ENCODE measurements at regions not wholly inside any gene's neighbourhood (a gene's known extent, or its start where the extent isn't known, plus 50 kb on each side); places are given as distances from the start of the nearest gene placed in this dataset.

DNA sequence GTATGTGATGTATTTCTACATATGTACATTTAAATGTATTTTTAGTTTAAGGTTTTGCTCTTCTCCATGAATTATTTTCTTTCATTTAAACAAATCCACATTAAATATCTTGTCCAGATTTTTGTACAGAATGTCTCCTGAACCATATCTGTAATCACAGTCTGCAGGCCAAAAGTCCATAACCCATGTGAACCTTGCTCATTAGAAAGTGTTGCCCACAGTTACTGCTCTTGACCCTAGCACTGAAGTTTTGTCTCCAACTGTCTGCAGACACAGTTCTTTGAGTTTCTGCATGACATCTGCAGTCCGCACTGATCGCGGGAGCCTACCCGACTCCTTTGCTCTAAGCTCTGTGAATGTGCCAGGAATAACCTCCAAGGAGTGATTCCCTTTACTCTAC, 626.2 kb upstream of the SLC10A2 start:
- Histone ChIP-seq H3K36me3 (ENCODE audit: control insufficient read depth, insufficient read depth, low read length, severe bottlenecking) (no peaks in the 10 kb centered on the region), H3K4me1 (ENCODE audit: control insufficient read depth, insufficient read depth, low read length) (no peaks in the 10 kb centered on the region), H3K4me3 (ENCODE audit: low read length) (no peak overlapping the region), H3K9ac (ENCODE audit: low read length) (no peak overlapping the region), H3K9me3 (ENCODE audit: control insufficient read depth, low read length) (no peaks in the 10 kb centered on the region), H3K27me3 (replicated peaks; ENCODE audit: control insufficient read depth, insufficient read depth, low read length) (no peaks in the 10 kb centered on the region)
- DNase-seq (ENCODE audit: low read depth): no peak

DNA sequence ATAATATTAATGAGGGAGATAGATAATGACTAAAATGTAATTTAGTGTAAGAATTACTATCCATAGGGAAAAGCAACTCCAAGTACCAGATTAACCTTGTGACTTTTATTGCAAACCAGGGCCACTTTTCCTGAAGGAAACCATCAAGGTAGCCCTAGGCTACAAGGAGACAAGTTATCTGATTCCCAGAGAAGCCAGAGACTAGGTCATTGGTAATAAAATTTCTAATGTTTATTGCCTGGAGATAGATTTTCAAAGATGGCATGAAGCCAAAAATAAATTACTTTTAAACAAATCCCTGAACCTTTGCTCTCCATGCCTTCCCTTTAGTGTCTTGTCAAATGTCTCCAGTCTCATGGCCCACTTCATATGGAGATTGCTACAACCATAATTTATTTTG, 610.1 kb upstream of the SLC10A2 start:
- Histone ChIP-seq H3K9ac (ENCODE audit: low read length) (no peak overlapping the region), H3K27me3 (replicated peaks; ENCODE audit: control insufficient read depth, insufficient read depth, low read length) (no peaks in the 10 kb centered on the region), H3K4me3 (ENCODE audit: low read length) (no peak overlapping the region)

DNA sequence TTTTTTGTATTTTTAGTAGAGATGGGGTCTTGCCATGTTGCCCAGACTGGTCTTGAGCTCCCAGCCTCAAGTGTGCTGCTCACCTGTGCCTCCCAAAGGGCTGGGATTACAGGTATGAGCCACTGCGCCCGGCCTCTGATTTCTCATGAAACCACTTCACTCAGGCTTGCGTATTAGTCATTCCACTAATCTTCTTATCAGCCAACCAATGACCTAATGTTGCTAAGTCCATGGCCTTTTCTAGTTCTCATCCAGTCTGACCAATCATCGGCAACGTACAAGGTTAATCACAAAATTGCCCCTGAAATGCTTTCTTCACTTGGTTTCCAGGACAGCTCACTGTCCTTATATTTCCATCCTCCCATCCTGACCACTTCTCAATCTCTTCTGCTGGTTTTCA, 605.3 kb upstream of the SLC10A2 start:
- Histone ChIP-seq H3K4me3 (ENCODE audit: low read length) (no peak overlapping the region), H3K4me1 (ENCODE audit: control insufficient read depth, insufficient read depth, low read length) (no peaks in the 10 kb centered on the region), H3K9ac (ENCODE audit: low read length) (no peak overlapping the region), H3K36me3 (ENCODE audit: control insufficient read depth, insufficient read depth, low read length, severe bottlenecking) (no peaks in the 10 kb centered on the region), H3K27me3 (replicated peaks; ENCODE audit: control insufficient read depth, insufficient read depth, low read length) (no peaks in the 10 kb centered on the region), H3K9me3 (ENCODE audit: control insufficient read depth, low read length) (no peaks in the 10 kb centered on the region)
- DNase-seq (ENCODE audit: low read depth): no peak

More for the DNA sequence above, 610.1 kb upstream of the SLC10A2 start:
- Histone ChIP-seq H3K9me3 (ENCODE audit: control insufficient read depth, low read length) (no peaks in the 10 kb centered on the region), H3K4me1 (ENCODE audit: control insufficient read depth, insufficient read depth, low read length) (no peaks in the 10 kb centered on the region), H3K36me3 (ENCODE audit: control insufficient read depth, insufficient read depth, low read length, severe bottlenecking) (no peaks in the 10 kb centered on the region)
- DNase-seq (ENCODE audit: low read depth): no peak

DNA sequence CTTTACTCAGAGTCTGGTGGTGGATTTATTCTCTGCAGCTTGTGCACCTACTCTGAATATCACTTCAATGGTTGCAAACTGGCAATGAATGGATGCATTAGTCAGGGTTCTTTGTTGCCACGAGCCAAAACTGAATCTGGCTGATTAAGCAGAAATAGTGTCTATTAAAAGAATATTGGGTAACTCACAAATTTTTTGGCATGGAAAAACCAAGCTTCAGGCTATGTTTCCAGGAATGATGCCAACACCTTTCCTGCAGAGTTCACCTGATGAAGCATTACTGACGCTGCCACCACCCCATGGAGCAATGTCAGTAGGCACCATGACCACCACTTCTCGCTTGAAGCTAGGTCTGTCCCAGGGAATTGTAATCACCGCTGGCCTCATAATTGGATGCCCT, 597.8 kb upstream of the SLC10A2 start:
- Histone ChIP-seq H3K27me3 (replicated peaks; ENCODE audit: control insufficient read depth, insufficient read depth, low read length) (no peaks in the 10 kb centered on the region), H3K4me1 (ENCODE audit: control insufficient read depth, insufficient read depth, low read length) (no peaks in the 10 kb centered on the region), H3K4me3 (ENCODE audit: low read length) (no peak overlapping the region), H3K36me3 (ENCODE audit: control insufficient read depth, insufficient read depth, low read length, severe bottlenecking) (no peaks in the 10 kb centered on the region), H3K9me3 (ENCODE audit: control insufficient read depth, low read length) (no peaks in the 10 kb centered on the region), H3K9ac (ENCODE audit: low read length) (no peak overlapping the region)
- no peak for DNase-seq (ENCODE audit: low read depth)

DNA sequence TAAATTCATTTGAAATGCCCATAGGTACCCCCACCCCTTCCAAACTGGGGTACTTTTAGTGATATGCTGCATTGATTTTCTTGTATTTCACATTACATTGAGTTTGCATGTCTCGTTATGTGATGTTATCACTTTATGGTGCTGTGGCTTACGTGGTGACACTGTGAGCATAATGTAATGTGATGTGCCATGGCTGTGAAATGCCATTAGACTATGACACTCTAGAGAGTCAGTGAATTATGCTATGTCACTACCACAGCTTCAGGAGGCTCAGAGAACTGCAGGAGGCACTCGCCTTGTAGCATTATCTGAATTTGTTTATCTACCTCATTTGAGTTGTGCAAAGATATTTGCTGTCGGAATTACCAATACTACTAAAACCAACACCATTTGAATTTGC, 590.1 kb upstream of the SLC10A2 start:
- Histone ChIP-seq H3K27me3 (replicated peaks; ENCODE audit: control insufficient read depth, insufficient read depth, low read length) (no peaks in the 10 kb centered on the region), H3K4me3 (ENCODE audit: low read length) (no peak overlapping the region), H3K36me3 (ENCODE audit: control insufficient read depth, insufficient read depth, low read length, severe bottlenecking) (no peaks in the 10 kb centered on the region), H3K4me1 (ENCODE audit: control insufficient read depth, insufficient read depth, low read length) (no peaks in the 10 kb centered on the region), H3K9me3 (ENCODE audit: control insufficient read depth, low read length) (no peaks in the 10 kb centered on the region), H3K9ac (ENCODE audit: low read length) (no peak overlapping the region)
- no peak for DNase-seq (ENCODE audit: low read depth)

DNA sequence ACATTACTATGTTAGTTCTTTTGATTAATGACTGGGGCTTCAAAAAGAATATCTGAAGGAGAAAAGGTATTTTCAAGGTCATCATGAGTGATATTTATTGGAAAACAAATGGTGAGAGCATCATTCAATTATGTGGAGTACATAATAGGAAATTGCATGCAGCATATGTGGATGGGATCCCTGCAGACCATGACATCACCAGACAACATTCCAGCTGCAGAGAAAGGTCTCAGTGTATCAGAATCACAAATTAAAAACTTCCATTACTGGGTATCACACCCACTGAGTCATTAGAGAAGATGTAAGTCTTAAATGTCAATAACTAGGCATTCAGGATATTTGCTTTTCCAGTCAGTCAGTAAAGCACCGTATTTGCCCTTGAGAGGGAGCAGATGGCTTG, 574.4 kb upstream of the SLC10A2 start:
- Histone ChIP-seq H3K36me3 (ENCODE audit: control insufficient read depth, insufficient read depth, low read length, severe bottlenecking) (no peaks in the 10 kb centered on the region), H3K4me1 (ENCODE audit: control insufficient read depth, insufficient read depth, low read length) (no peaks in the 10 kb centered on the region)

DNA sequence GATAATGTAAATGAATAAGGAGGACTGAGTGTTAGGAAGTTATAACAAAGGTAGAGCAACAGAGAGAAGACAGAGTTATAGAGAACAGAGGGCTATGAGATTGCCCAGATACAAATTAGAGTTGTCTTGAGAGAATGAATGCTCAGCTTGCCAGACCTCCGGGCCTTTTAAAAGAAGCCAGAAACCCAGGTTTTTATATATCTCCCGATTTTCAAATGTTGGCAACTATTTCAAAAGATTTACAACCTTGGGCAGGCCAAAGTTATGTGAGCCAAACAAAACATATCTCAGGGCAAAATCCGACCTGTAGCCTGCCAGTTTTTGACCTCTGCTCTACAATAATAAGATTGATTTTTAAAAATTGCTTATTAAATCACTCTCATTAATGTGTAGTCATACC, 573.1 kb upstream of the SLC10A2 start:
- no peaks in the 10 kb centered on the region for H3K4me1 ChIP-seq (ENCODE audit: control insufficient read depth, insufficient read depth, low read length)
- H3K9ac ChIP-seq (ENCODE audit: low read length): no peak overlapping the region
- no peaks in the 10 kb centered on the region for H3K9me3 ChIP-seq (ENCODE audit: control insufficient read depth, low read length)
- DNase-seq (ENCODE audit: low read depth): no peak
- H3K4me3 ChIP-seq (ENCODE audit: low read length): no peak overlapping the region
- no peaks in the 10 kb centered on the region for H3K27me3 ChIP-seq (replicated peaks; ENCODE audit: control insufficient read depth, insufficient read depth, low read length)
- H3K36me3 ChIP-seq (ENCODE audit: control insufficient read depth, insufficient read depth, low read length, severe bottlenecking): no peaks in the 10 kb centered on the region

More for the DNA sequence above, 574.4 kb upstream of the SLC10A2 start:
- Histone ChIP-seq H3K9me3 (ENCODE audit: control insufficient read depth, low read length) (no peaks in the 10 kb centered on the region), H3K9ac (ENCODE audit: low read length) (no peak overlapping the region), H3K4me3 (ENCODE audit: low read length) (no peak overlapping the region), H3K27me3 (replicated peaks; ENCODE audit: control insufficient read depth, insufficient read depth, low read length) (no peaks in the 10 kb centered on the region)
- DNase-seq (ENCODE audit: low read depth): no peak

DNA sequence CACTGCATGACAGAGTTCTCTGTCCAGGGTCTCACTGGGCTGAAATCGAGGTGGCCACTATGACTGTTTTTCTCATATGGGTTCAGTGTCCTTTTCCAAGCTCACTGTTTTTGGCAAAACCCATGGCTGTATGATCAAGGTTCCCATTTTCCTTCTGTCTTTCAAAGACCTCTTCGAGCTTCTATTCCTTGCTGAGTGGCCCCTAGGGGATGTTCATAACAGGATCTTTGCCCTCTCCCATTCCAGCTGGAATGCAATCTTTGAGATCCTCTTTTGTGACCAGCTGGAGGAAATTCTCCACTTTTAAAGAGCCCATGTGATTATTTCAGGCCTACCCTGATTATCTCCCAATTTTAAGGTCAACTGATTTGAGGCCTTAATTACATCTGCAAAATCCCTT, 572.5 kb upstream of the SLC10A2 start:
- no peaks in the 10 kb centered on the region for H3K36me3 ChIP-seq (ENCODE audit: control insufficient read depth, insufficient read depth, low read length, severe bottlenecking)
- no peak for DNase-seq (ENCODE audit: low read depth)
- no peak overlapping the region for H3K9ac ChIP-seq (ENCODE audit: low read length)
- no peaks in the 10 kb centered on the region for H3K9me3 ChIP-seq (ENCODE audit: control insufficient read depth, low read length)
- H3K4me1 ChIP-seq (ENCODE audit: control insufficient read depth, insufficient read depth, low read length): no peaks in the 10 kb centered on the region
- no peaks in the 10 kb centered on the region for H3K27me3 ChIP-seq (replicated peaks; ENCODE audit: control insufficient read depth, insufficient read depth, low read length)
- no peak overlapping the region for H3K4me3 ChIP-seq (ENCODE audit: low read length)

DNA sequence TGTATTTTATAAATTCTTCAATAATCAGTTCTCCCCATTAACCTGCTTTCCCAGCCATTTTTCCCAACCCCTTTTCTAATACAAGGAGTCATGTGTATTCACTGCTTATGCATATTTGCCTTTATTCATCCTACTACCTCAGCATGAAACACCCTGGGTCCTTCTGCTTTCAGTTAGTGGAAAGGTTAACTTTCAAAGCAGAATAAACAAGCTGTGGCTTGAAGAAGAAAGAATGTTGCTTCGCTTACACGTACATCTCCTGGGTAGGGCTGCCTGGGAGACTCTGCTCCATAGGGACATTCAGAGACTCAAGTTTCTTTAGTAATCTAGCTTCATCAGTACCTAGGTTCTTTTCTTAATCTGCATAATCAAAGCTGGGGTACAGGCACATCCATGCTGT, 567.8 kb upstream of the SLC10A2 start:
- H3K4me1 ChIP-seq (ENCODE audit: control insufficient read depth, insufficient read depth, low read length): no peaks in the 10 kb centered on the region
- no peaks in the 10 kb centered on the region for H3K36me3 ChIP-seq (ENCODE audit: control insufficient read depth, insufficient read depth, low read length, severe bottlenecking)
- no peak overlapping the region for H3K4me3 ChIP-seq (ENCODE audit: low read length)
- H3K9me3 ChIP-seq (ENCODE audit: control insufficient read depth, low read length): no peaks in the 10 kb centered on the region
- H3K9ac ChIP-seq (ENCODE audit: low read length): no peak overlapping the region
- H3K27me3 ChIP-seq (replicated peaks; ENCODE audit: control insufficient read depth, insufficient read depth, low read length): no peaks in the 10 kb centered on the region
- no peak for DNase-seq (ENCODE audit: low read depth)

DNA sequence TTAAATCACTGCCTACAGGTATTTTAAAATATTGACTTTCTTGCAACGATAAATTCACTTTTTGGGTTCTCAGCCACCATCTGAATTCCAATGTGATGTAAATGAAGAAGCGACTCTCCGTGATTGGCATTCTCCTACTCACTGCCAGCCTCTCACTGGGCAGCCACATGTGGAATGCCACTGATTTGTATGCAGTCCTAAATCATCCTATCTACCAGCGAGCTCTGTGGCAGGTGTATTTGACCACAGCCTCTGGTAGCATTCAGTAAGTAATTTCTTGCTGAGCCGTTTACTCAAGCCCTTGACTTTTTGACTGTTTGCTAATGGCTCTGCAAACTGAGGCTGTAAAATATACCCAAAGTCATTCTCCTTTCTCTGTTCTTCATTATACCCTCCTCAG, 559.0 kb upstream of the SLC10A2 start:
- Histone ChIP-seq H3K4me1 (ENCODE audit: control insufficient read depth, insufficient read depth, low read length) (no peaks in the 10 kb centered on the region), H3K36me3 (ENCODE audit: control insufficient read depth, insufficient read depth, low read length, severe bottlenecking) (no peaks in the 10 kb centered on the region), H3K27me3 (replicated peaks; ENCODE audit: control insufficient read depth, insufficient read depth, low read length) (no peaks in the 10 kb centered on the region), H3K9ac (ENCODE audit: low read length) (no peak overlapping the region), H3K4me3 (ENCODE audit: low read length) (no peak overlapping the region), H3K9me3 (ENCODE audit: control insufficient read depth, low read length) (no peaks in the 10 kb centered on the region)
- no peak for DNase-seq (ENCODE audit: low read depth)

DNA sequence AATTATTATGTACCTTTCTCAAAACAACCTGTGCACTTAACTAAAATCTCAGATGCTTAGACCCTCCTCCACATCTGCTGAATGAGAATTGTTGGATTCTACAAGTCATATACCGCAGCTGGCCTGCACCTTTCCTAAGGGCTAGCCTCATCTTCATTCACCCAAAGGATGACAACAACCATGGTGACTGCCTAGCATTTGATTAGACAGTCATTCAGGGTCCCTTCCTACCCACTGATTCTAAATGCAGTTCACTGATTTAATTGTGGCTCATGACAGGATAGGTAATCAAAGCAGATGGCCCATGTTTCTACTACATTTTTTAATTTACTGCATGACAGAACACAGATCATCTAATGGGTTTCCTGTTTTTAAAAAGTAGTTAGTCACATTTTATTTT, 551.9 kb upstream of the SLC10A2 start:
- H3K4me1 ChIP-seq (ENCODE audit: control insufficient read depth, insufficient read depth, low read length): no peaks in the 10 kb centered on the region
- no peaks in the 10 kb centered on the region for H3K9me3 ChIP-seq (ENCODE audit: control insufficient read depth, low read length)
- DNase-seq (ENCODE audit: low read depth): no peak
- H3K9ac ChIP-seq (ENCODE audit: low read length): no peak overlapping the region
- no peak overlapping the region for H3K4me3 ChIP-seq (ENCODE audit: low read length)
- no peaks in the 10 kb centered on the region for H3K27me3 ChIP-seq (replicated peaks; ENCODE audit: control insufficient read depth, insufficient read depth, low read length)
- H3K36me3 ChIP-seq (ENCODE audit: control insufficient read depth, insufficient read depth, low read length, severe bottlenecking): no peaks in the 10 kb centered on the region

DNA sequence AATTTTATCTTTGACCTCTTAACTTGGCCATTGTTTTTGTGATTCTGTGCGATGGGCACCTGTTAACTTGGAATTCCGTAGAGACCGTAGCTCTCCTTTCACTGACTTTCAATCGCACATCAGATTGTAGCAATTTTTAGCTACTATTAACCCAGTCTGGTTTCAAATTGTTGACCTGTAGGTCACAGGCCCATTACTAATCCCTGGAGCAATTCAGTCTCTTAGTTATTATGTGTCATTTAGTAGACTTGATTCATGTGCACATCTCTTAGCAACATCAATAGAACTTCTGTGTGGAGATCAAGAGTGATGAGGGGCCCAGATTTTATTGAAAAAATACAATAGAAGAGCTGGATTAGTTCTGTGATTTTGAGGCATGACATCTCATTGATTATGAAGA, 549.6 kb upstream of the SLC10A2 start:
- DNase-seq (ENCODE audit: low read depth): no peak
- H3K27me3 ChIP-seq (replicated peaks; ENCODE audit: control insufficient read depth, insufficient read depth, low read length): no peaks in the 10 kb centered on the region
- H3K4me1 ChIP-seq (ENCODE audit: control insufficient read depth, insufficient read depth, low read length): no peaks in the 10 kb centered on the region
- no peak overlapping the region for H3K4me3 ChIP-seq (ENCODE audit: low read length)
- H3K36me3 ChIP-seq (ENCODE audit: control insufficient read depth, insufficient read depth, low read length, severe bottlenecking): no peaks in the 10 kb centered on the region
- no peak overlapping the region for H3K9ac ChIP-seq (ENCODE audit: low read length)
- H3K9me3 ChIP-seq (ENCODE audit: control insufficient read depth, low read length): no peaks in the 10 kb centered on the region

Measured in adipocyte (in vitro differentiated cells).